ENCODE measurements at regions not wholly inside any gene's neighbourhood (a gene's known extent, or its start where the extent isn't known, plus 50 kb on each side); places are given as distances from the start of the nearest gene placed in this dataset.

GRCh38 chr3:158882445-158882844, 80.6 kb downstream of the MFSD1 start:
- TF ChIP-seq RXRA (IDR thresholded peaks at IDR 0.05; ENCODE audit: borderline replicate concordance, low read depth) (no peak), EP300 (IDR thresholded peaks at IDR 0.05; ENCODE audit: borderline replicate concordance in 1 of 2, low read depth in 1 of 2, low read length in 1 of 2) (no peak), CTCF (IDR thresholded peaks at IDR 0.05) (no peak), EZH2phosphoT487 (IDR thresholded peaks at IDR 0.05; ENCODE audit: borderline replicate concordance, low read depth) (no peak)
- TF ChIP-seq, protein P1, sequence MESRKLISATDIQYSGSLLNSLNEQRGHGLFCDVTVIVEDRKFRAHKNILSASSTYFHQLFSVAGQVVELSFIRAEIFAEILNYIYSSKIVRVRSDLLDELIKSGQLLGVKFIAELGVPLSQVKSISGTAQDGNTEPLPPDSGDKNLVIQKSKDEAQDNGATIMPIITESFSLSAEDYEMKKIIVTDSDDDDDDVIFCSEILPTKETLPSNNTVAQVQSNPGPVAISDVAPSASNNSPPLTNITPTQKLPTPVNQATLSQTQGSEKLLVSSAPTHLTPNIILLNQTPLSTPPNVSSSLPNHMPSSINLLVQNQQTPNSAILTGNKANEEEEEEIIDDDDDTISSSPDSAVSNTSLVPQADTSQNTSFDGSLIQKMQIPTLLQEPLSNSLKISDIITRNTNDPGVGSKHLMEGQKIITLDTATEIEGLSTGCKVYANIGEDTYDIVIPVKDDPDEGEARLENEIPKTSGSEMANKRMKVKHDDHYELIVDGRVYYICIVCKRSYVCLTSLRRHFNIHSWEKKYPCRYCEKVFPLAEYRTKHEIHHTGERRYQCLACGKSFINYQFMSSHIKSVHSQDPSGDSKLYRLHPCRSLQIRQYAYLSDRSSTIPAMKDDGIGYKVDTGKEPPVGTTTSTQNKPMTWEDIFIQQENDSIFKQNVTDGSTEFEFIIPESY (IDR thresholded peaks at IDR 0.05; ENCODE audit: borderline replicate concordance, low read depth): no peak
